Germinal center (tissue), 1 donor: ENCODE measurements at regions not wholly inside any gene's neighbourhood (a gene's known extent, or its start where the extent isn't known, plus 50 kb on each side); places are given as distances from the start of the nearest gene placed in this dataset.
"Not testable (repeated sequence)": the region's sequence is repeated elsewhere in the genome, so short reads cannot be mapped to it uniquely, and the experiment has no call there.

Source experiments
- DNase-seq: peaks from one replicate; pipeline ENCODE4 v3.0.0; 2012; ENCODE audit warnings: mixed read lengths, low spot score

DNA sequence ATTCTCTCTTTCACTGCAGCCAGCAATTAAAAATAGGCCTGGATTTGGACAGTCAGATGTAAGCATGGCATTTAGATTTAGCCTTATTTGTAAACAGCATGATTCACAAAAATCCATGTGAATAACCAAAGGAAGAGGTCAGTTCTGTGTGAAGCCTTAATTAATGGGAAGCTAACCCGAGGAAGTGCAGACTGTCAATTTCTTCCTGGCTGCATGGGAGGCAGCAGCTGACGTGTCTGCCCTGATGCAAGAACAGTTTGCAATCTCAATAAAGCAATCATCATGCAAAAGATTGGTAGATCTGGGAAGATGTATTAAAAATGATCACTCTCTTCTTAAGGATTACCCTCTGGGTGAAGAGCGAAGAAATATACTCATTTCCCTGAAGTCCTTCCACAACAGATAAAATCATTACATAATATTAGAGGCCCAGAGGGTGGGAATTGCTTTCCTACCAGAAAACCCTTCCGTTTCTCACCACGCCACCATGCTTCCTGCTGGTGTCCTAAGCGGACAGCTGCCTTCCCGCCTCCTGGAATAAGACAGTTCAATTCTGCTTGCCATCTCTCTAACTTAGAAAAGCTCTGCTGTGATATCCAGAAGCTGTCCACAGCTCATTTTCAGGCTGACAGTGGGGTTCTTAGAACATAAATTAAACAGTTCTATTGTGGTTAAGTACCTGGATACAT lies 526.7 kb upstream of the NRP1 start:
- no peak for DNase-seq

DNA sequence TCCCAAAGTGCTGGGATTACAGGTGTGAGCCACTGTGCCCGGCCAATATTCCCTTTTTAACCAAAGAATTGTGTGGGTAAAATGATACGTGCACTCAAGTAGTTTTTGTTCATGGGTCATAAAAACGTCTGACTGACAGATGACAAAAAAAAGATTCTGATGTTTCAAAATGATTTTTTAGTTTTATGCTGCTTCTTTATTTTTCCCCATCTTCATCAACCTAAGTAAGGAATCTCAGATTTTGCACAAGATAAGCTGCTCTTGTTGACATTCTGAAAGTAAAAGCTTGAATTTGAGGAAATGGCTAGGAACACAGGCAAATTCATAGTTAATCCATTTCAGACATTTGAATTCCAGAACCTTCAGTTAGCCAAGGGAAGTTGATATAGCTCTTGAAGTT lies 526.1 kb upstream of the NRP1 start:
- DNase-seq, result no peak

DNA sequence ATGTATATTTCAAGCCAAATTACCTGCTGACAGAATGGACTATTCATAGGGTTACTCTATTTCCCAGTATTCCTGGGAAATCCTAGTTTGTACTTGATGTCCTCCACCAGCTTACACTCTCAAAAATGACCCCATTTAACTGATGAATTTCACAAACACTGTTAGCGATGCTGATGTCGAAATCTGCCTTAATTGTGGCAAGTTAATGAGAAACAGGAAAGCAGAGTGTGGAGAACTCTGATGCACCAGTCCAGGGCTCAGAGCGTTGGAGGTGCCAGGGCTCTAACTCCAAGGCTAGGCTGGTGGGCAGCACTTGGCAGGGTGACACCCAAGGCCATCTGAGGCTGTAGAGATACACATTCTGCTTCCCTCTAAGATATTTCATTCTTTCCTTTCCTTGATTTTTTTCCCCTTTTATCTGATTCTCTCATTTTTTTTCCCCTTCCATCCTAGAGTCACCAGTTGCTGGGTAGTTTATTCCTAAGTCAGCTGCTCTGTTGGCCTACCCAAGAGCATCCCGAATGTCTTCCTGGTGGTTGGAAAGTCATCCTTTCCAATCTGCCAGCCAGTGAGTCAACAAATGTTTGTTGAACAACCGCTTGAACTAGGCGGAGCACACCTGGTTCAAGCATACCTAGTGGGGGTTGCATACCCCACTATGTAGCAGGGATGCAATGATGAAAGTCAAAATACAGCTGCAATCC lies 525.0 kb upstream of the NRP1 start:
- DNase-seq, result no peak

DNA sequence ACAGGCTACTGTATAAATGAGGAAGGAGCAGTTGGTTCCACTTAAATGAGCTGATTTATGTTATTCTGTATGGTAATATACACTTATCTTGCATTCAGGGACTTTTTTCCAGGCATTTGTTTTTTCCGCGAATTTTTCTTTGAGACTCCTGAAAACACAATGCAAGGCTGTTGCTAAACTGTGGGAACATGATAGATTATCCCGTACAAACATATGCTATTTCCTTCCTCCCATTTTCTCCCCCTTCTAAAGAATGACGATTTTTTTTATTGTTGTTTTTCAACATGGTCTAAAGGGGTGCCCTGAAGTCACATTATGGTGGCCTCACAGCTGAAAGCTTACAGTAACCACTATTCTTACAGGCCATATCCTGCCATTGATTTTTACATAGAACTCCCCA lies 523.9 kb upstream of the NRP1 start:
- DNase-seq, result no peak

DNA sequence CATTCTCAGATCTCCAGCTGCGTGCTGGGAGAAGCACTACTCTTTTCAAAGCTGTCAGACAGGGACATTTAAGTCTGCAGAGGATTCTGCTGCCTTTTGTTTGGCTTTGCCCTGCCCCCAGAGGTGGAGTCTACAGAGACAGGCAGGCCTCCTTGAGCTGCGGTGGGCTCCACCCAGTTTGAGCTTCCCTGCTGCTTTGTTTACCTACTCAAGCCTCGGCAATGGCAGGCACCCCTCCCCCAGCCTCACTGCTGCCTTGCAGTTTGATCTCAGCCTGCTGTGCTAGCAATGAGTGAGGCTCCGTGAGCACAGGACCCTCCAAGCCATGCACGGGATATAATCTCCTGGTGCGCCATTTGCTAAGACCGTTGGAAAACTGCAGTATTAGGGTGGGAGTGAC lies 518.8 kb upstream of the NRP1 start:
- DNase-seq, result not testable (repeated sequence)

DNA sequence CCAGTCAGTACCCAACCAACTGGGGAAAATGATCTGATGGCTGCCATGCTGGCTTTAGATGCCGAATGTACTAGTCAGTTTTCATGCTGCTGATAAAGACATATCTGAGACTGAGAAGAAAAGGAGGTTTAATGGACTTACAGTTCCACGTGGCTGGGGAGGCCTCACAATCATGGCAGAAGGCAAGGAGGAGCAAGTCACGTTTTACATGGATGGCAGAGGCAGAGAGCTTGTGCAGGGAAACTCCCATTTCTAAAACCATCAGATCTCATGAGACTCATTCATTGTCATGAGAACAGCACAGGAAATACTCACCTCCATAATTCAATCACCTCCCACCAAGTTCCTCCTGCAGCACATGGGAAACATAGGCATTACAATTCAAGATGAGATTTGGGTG lies 508.9 kb upstream of the NRP1 start:
- no peak for DNase-seq

DNA sequence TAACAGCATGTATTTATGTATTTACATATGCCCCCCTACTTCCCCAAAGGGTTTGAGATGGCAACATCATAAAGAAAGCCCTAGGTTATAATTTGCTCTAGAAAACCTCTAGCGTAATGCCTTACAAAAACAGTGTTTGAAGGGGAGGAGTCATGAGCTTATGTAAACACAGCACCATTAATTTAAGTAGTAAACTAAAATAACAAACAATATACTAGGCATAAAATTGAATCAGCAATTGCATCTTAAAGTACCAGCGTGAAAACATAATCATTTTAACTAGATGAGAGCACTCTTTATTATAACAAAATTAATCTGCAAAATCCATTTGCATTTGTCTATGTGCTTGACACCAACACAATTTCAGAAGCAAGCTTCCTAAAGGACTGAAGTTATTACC lies 507.2 kb upstream of the NRP1 start:
- DNase-seq, result no peak

DNA sequence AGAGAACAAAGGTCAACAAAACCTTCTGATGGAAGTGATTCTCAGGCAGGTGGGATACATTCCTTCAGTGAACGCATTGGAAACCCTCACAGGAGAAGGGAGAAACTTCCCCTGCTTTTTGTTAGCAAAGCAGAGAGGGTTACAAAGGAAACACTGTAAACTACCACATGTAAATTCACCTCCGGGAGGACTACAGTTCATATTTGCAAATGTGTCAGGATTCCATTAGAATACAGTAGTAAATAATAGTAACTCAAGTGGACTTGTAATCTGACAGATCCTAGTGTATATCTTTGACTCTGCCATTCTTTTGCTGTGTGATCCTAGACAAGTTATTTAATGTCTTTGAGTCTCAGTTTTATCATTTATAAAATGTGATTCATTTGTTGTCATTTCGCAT lies 504.3 kb upstream of the NRP1 start:
- DNase-seq, result no peak

DNA sequence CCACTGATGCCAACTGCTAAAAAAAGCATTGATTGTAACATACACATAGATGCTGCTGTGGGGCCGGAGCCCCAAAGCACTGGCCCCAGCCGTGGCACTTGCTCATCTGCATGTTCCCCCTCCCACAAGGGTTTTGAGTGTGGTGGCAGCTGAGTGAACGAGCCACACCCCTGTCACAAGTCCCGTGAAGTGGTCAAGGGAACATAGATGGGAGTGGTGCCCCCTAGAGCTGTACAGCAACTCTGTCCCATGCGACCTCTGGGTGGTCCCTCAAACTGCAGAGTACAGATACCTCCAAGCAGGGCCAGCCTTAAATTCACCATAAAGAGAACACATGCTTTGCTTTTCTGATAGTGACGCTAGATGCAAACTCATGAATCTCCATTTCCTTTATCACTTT lies 503.3 kb upstream of the NRP1 start:
- DNase-seq, result no peak

DNA sequence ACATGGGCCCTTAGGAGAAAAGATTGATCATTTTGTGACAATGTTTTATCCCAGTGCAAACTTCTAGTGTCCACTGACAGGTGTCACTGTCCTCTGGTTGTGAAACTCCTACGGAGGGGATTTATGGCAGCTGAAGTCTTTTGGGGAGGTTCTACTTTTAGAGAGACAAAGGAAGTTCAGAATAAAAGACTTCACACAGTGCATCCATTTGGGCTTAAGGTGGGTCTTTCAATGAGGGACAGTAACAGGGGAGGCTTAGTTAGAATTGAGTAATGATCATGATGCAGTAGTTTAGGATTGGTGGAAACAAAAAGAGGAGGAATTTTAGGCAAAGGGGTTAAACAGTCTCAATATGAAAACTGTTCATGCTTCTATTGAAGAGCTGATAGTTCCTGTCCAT lies 501.1 kb upstream of the NRP1 start:
- DNase-seq, result no peak

DNA sequence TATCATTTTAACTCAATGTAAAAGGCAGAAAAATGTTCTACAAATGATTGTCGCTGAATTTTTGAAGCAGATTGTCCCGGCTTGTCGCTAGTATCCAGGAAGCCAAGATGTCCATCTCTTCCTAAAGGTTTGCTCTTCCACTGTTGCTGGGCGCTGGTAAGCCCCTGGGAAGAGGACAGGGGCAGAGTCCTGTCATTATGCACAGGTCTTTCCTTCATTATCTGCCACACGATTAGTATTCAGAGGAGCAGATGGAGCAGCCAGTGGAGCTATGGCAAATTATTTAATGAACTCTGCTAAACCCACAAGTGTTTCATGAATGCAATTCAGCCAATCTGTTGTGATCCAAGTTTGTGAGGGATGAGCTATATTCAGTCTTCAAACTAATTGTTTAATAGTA lies 499.1 kb upstream of the NRP1 start:
- no peak for DNase-seq

DNA sequence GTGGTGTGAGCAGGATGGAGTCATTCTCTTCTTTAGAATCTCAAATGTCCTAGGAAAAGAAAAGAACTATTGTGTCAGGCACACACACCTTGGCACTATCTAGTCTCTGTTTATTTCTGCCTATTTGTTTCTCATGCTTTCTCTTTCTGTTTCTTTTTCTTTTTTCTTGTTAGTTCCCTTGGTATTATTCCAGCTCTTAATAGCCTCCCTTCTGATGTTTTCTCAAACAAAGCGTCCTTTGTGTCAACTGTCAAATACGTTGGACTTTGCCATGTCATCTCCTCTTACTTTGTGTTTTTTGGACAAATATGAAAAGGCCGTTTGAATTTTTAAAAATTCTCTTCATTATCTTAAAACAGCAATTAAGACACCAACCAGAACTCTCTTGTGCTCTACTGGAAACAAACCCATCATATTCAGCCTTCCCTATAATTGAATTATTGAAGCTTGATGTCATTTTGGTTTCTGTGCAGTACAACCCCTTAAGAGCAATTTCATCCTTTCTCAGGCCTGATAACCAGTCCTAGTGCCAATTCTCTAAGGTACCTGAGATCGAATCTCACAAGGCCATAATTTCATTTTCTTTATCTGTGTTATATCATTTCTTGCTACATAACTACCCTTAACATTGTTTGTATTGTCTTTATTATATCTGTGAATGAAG lies 497.8 kb upstream of the NRP1 start:
- no peak for DNase-seq

DNA sequence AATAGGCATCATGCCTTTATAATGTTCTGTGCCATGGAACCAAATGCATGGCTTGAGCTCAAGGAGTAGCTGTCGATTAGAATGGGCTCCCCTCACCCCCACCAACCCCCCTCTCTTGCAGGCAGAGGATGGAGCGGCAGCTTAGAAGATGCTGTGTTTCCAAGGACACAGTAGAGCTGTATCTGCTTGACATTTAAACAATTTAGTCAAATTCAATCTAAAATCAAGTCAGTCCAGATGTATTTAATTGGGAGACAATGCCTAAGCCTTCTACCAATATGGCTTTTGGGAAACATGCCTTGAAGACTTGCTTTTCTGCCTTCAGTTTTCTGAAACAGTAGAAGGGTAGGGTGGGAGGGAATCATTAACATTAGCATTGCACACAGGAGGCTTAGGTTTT lies 497.1 kb upstream of the NRP1 start:
- DNase-seq, result no peak

DNA sequence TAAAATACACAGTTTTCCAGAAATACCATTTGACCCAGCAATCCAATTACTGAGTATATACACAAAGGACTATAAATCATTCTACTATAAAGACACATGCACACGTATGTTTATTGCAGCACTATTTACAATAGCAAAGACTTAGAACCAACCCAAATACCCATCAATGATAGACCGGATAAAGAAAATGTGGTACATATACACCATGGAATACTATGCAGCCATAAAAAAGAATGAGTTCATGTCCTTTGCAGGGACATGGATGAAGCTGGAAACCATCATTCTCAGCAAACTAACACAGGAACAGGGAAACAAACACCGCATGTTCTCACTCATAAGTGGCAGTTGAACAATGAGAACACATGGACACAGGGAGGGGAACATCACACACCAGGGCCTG lies 495.4 kb upstream of the NRP1 start:
- DNase-seq, result not testable (repeated sequence)

DNA sequence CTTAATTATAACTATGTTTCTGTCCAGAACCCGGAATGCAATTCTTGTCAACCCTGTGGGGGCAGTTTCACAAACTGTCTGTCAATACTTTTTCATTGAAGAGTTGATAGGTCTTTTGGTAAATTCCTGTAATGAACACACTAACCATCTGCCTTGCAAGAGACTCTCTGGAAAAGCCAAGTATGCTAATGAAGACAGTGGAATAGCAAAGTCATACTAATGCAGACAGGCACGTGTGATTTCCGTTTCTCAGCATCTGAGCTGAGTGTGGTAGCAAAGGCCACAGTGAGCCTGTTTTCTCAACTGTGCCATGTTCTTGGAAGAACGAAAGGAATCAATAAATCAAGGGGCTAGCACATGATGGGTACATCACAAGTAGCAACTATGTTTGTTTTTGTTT lies 494.1 kb upstream of the NRP1 start:
- DNase-seq, result no peak

DNA sequence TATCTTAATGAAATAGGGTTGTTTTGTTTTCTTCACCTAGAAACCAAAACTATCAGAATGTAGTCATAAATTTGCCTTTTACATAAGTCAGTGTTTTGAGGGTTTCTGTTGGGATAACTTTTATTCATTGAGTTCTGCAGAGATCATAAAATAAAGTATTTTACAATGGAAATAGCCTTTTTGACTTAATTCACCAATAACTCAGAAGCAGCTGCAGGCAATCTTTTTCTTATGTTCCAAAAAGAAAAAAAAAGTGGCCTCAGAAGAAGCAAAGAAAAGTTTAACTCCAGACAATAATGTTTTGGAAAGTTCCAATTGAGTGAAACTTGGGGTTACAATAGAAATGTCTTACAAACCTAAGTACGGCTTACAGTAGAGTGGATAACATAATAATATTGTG lies 491.7 kb upstream of the NRP1 start:
- DNase-seq, result no peak

DNA sequence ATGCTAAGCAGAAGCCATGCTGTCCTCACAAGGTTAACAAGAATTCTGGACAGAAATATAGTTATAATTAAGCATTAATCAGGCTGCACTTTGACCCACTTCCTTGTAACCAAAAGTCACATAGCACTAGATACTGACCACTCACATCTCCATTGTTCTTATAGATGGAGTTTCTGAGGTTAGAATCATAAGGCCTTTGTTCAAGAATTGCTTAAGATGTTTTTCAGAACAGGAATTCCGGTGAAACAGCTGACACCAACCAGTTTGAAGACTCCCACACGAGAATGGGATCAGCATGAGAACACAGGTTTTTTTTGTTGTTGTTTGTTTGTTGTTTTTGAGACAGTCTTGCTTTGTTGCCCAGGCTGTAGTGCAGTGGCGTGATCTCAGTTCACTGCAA lies 488.3 kb upstream of the NRP1 start:
- no peak for DNase-seq

DNA sequence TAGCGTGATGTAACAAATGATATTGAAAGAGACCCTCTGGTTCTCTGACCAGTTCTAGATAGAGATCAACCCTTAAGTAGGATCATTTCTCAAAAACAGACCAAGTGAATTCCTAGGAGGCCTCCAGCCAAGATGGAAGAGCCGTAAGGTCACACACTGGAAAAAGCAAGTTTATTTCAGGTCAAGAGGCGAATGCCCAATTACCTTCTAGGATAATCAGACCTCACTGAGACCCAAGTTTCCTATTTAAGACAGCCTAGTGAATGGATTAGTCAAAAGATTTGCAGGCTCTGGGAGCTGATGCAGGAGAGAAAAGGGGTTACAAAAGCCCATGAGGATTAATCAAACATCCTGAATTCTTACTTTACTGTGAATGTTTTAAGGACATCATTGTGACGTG lies 486.1 kb upstream of the NRP1 start:
- no peak for DNase-seq

DNA sequence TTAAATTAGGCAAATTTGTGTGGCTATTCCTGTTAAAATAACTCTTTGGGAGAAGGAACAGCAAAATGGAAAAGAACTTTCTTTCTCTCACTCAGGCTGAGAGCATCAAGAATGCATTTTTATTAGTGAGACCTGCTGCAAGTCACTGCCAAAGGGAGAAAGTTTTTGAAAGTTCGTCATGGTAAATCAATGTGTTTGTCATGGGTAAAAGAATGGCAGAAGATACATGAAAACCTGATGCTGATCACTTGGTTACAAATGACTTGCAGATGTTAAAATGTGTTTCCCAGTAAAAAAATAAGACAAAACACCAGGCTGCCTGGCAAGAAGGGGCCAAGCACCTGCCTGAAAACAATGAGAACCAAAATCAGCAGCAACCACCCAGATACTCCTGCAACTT lies 484.7 kb upstream of the NRP1 start:
- no peak for DNase-seq

DNA sequence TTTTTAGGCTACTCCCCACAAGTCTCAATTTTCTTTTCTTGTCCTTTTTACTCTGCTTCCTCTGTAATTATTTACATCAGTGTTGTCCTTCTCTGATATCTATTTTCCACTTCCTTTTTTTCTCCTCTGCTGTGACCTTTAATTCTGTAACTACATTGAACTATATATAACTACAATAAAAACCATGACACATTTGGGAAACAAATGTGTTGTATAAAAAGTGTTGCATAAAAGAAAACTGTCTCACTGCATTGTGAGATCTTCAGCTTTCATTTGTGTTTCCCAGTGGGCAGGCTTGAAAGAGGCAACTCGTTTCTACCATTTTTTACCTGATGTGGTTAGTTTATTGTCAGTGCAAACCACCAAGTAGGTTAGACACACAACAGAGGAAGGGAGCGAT lies 483.9 kb upstream of the NRP1 start:
- no peak for DNase-seq

DNA sequence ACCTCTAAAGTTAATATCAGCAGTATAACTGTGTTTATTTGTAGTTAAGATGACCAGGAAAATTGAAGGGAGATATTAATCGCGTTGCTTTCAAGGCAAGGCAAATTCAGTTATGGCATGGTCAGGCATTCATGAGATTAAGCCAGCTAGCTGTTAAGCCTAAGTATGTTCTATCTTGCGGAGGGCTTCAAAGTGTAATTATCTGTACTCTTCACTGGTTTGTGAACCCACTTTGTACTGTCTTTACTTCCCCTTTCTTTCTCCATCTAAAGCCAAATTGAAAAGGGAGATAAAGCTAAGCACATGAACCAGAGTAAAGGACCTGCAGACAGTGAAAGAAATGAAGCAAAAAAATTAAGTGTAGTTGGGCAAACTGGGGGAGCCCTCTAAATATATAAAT lies 483.1 kb upstream of the NRP1 start:
- DNase-seq, result no peak

DNA sequence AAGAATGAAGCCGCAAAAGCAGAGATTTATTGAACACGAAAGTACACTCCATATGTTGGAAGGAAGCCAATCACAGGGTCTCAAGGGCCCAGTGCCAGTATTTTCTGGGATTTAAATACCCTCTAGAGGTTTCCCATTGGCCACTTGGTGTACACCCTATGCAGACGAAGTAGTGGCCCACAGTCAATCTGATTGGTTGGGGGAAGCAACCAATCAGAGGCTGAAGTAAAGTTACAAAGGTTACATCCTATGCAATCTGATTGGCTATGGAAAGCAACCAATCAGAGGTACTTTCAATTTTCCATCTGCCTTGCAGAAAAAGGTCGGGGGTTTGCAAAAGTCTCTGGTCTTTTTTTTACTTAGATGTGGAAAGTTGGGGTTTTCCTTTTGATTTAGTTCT lies 481.3 kb upstream of the NRP1 start:
- no peak for DNase-seq

DNA sequence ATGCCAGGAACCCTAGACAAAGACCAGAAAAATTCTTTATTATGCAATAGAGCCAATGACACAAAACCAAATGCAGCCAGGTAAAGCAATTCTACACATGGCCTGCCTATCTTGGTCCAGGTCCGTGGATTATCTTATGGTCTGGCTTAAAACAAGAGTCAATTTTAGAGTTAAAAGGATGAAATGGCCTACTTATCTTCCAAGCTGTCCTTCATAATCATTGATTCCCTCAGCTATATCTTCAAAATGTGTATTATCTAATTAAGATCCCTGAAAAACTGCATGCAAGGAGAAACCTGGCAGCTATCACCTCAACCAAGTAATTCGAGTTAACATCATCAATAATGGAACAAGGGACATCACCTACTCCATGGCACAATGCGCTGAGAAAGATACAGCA lies 479.4 kb upstream of the NRP1 start:
- no peak for DNase-seq

DNA sequence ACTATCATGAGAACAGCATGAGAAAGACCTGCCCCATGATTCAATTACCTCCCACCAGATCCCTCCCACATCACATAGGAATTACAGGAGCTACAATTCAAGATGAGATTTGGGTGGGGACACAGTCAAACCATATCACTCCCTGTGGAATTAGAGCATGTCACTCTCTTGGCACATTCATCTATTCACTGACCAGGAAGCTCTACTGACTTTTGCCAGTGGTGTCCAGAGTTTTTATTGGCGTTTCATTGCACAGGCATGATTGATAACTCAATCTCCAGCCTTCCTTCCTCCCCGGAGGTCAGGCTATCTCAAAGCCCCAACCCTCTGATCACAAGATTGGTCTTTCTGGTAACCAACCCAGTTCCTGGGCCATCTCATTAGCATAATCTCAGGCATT lies 478.9 kb upstream of the NRP1 start:
- DNase-seq, result no peak
